GM21723 (cell line): ENCODE measurements at regions not wholly inside any gene's neighbourhood (a gene's known extent, or its start where the extent isn't known, plus 50 kb on each side); places are given as distances from the start of the nearest gene placed in this dataset.

Experiments used
- ATAC-seq: cut with Tn5 transposase; IDR thresholded peaks from one replicate; pipeline ENCODE4 v1.9.1; 2021; ENCODE audit warnings: mild to moderate bottlenecking, moderate library complexity; ENCODE audit not compliant: unreplicated experiment

DNA sequence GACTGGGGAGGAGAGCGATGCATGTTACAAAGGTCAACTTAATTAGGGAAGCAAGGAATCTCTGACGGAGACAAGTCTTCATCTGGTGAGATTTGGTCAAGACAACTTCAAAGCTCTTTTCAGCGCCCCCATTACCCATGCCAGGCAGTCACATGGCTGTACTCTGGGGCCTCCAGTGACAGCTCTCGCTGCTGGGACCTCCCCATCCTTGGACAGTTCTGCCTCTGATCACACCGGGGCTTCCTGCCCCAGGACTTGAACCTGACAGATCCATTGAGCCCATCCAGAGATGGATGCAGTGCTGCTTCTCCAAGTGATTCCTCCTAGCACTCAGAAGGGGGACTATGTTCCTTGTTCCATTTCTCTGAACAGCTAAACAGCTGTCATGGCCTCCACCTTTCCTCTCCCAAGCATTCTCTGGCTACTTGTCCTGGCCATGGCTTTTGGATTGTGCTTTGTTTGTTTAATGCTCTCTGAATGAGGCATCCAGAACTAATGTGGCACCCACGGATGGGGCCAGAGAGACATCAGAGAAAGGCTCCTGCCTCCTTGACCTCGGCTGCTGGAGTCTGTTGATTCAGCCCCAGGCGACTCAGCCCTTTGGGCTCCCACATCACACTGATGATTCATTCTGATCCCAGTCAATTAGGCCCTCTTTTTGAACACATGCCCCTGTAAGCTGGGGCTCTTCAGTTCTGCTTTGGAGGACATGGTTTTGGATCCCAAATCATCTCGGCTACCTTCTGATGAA, 122.1 kb upstream of the ADAMTS16 start:
- no peak for ATAC-seq

DNA sequence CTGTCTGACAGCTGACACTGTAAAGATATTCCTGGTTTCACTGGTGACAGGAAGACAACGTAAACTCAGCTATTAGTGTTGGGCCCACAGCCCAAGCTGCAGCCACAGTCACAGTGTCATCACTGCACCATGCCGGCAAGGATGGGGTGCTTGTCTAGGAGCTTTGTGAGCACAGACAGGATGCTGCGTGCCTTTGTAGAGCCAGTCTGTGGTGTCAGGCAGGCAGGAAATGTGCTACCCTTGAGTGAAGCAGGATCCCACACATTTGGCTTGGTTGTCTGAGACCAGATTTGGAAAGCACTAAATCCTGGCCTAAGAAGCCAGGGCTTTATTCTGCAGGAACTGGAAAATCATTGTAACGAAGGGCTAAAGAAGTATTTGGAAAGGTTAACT, 121.6 kb upstream of the ADAMTS16 start:
- no peak for ATAC-seq

DNA sequence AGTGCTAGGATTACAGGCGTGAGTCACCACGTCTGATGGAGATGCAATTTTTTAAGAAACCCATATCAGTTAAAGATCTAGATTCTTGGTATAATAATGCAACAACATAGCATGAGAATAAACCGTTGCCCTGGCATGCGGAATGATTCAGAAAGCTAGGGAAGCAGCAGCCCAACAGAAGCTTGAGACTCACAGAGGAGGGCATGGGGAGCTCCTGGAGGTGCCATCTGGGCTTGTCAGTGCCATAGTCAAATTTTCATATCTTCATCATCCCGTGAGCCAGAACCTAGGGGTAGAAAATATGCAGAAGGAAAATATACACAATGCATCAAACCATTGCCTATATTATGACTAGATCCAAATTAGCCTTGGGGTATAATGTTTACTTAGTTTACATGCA, 118.7 kb upstream of the ADAMTS16 start:
- ATAC-seq, result no peak

GRCh38 chr5:5025098-5025773, 114.9 kb upstream of the ADAMTS16 start:
- ATAC-seq, result no peak

GRCh38 chr5:5025774-5026408, 114.2 kb upstream of the ADAMTS16 start:
- no peak for ATAC-seq

DNA sequence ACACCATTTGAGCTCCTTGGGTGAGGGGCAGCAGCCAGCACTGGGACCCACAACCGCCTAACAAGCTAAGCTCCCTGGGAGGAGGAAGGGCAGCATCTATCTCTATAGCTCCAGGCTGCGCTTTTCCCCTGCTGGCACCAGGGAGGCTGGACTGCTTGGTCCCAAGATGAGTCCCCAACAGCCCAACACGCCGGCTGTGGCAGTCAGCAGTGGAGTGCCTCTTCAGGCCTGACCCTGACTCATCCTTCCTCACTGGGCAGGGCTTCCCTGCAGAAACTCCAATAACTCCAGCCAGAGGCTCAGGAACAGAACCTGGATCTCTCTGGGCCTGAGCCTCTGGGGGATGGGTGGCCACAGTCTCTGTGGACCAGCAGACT, 113.7 kb upstream of the ADAMTS16 start:
- ATAC-seq, result no peak

- no peak for ATAC-seq
These were observed 108.5 kb upstream of the ADAMTS16 start for GRCh38 chr5:5031665-5032064.

GRCh38 chr5:5037674-5038073, 102.5 kb upstream of the ADAMTS16 start:
- no peak for ATAC-seq

GRCh38 chr5:5039918-5040317, 100.2 kb upstream of the ADAMTS16 start:
- ATAC-seq, result no peak

DNA sequence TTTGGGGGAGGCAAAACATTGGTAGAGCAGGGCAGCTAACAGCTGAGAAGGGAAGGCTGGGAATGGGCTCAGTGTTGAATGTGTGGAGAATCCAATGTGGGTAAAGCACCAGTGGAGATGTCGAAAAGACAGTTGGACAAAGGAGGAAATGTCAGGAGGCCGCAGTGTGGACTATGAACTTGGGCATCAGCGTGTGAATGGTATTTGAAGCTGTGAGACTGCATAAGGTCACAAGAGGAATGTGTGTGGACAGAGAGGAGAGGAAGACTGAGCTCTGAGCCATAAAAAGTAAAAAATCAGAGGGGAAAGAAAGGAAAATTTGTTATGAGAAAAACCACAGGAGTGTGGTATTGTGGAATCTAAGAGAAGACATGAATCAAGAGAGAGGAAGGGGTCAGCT, 99.4 kb upstream of the ADAMTS16 start:
- no peak for ATAC-seq

DNA sequence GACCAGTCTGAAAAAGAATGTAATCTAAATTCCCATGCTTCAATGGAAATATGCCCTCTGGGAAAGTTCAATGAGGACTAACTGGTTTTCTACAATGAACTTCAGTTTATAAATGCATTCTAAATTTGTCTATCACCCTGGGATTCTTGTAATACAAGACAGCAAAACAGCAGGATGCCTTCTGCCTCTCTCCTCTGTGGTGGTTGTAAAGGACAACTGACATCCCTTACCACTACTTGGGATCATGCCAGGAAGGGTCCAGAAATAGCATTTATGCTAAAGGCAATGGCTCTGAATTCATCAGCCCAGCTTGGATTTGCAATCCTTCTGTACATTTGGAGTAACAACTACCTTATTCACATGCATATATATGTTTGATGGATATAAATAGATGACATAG, 97.3 kb upstream of the ADAMTS16 start:
- ATAC-seq, result no peak

DNA sequence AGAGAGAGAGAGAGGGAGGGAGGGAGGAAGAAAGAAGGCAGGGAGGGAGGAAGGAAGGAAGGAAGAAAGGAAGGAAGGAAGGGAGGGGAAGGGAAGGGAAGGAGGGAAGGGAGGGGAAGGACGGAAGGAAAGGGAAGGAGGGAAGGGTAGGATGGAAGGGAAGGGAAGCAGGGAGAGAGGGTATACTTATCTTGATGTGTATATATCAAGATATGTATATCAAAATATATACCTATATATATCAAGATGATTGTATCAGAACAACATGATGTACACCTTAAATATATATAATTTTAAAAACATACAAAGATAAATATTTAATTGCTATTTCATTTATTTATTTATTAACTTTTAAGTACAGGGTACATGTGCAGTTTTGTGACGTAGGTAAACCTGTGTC, 96.8 kb upstream of the ADAMTS16 start:
- ATAC-seq, result no peak

- ATAC-seq, result no peak
These were observed 95.8 kb upstream of the ADAMTS16 start for GRCh38 chr5:5044247-5044840.

DNA sequence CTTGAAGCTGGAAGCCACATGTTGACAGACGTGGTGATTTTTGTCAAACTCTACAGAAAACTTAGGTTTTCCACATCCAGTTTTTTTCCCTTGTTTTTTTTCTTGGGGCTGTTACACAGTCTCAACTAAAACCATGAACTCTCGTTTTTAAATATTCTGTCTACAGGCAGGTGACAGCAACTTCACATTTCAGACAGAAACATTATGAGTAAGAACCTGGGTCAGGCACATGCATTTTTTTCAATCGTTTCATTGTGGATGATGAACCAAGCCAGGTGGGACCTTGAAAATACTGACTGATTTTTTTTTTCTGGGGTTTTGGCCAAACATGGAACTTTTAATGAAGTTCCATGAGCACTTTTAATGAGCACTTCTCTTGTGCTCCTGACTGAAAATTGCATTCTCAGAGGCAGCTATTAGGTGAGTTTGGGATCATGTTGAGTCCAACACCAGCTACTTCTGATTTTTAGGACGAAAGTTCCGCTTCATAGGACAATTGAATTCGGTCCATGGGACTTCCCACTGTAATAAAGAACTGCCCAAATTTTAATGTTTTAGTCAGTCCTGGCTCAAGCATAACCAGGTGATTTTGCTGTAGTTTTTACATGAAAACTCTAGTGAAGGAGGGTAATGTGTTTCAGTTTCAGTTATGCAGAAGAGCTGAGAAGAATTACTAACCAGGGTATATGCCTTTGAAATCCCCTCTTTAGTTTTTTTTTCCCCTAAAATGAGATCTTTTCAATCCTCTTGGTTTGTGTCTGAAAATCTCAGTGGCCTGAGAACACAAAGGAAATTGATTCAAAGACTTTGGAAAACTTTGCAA, 93.2 kb upstream of the ADAMTS16 start:
- peak; percentile 94 for ATAC-seq

GRCh38 chr5:5050801-5051200, 89.3 kb upstream of the ADAMTS16 start:
- no peak for ATAC-seq

DNA sequence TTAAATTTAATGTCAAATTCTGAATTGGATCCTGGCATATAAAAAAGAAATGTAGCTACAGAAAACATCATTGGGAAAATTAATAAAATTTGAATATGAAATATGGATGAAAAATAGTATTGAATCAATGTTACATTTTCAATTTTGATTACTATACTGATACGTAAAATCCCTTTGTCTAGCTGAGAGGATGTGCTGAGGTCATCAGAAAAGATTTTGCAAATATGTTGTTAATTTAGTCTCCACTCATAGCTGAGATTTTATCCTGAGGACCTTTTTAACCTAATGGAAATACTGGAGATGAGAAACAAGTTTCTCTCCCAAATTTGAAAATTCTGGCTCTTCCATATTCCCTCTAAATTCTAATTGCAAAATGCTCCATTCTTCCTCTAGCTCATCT, 84.4 kb upstream of the ADAMTS16 start:
- ATAC-seq, result no peak

DNA sequence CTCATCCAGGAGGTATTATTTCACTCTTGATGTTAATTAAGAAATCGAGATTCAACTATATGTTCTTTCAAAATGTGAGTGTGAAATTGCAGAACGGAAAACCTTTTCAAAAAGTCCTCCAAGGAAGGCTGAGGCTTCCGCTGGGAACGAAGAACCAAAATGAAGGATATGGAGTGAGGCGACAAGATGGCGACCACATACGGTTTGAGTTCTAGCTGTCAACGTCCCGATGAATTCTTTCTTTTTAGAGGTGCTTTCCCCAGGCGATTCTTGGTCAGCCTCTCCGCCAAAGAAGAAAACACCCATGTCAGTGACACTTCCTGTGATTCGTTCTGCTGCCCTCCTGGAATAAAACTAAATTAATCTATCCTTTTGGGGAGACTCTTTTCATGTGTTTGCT, 78.3 kb upstream of the ADAMTS16 start:
- no peak for ATAC-seq

DNA sequence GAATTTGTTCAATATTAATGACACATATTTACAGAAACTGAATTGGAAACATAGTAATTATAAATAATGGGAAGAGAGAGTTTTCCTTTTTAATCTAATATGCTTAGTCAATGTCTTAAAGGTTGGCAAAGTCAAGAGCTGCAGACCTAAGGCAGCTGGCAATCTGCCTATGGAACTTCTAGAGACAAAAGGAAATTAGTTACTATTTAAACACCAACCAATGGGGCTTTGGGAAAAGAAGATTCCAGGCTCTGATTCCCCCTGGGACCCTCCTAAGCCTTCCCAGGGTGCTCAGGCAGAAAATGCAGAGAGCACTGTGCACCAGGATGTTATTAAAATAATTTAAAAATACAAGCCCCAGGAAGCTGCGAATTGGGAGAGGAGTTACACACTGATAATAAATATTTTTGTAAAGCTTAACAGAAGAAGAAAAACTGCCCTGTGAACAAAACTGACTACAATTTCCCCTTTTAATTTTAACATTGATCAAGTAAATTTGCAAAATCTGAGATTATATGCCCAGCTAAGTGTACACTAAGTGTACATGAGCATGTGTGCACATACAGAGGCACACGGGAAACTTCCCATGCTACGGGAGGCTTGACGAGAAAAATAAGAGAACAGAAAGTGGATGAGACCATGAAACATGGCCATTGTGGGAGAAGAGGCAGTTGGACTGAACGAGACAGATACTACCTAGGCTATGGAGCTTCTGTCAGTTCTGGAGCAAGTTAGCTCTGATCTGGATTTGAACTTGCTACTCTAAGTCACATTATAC, 77.4 kb upstream of the ADAMTS16 start:
- ATAC-seq, result no peak

GRCh38 chr5:5063533-5063953, 76.6 kb upstream of the ADAMTS16 start:
- no peak for ATAC-seq

GRCh38 chr5:5065472-5065871, 74.7 kb upstream of the ADAMTS16 start:
- no peak for ATAC-seq
